ENCODE measurements at regions not wholly inside any gene's neighbourhood (a gene's known extent, or its start where the extent isn't known, plus 50 kb on each side); places are given as distances from the start of the nearest gene placed in this dataset.
"Not testable (repeated sequence)": the region's sequence is repeated elsewhere in the genome, so short reads cannot be mapped to it uniquely, and the experiment has no call there.

GRCh38 chr22:22755778-22756100 is 111.3 kb downstream of the GGTLC2 start:
- no peak for FAIRE-seq

GRCh38 chr22:22756109-22756508 is 111.7 kb downstream of the GGTLC2 start:
- FAIRE-seq (no peak), DNase-seq (ENCODE audit: insufficient read length) (no peak)
- no peak for TF ChIP-seq POLR2AphosphoS5 (IDR thresholded peaks at IDR 0.05; ENCODE audit: low read depth, low read length)
- TF ChIP-seq TAF1 (IDR thresholded peaks at IDR 0.05; ENCODE audit: borderline replicate concordance, low read depth, low read length) = no peak
- no peak for TF ChIP-seq POLR2A (IDR thresholded peaks at IDR 0.05; ENCODE audit: low read depth, low read length)

More at GRCh38 chr22:22755778-22756100, 111.3 kb downstream of the GGTLC2 start:
- TF ChIP-seq TAF1 (IDR thresholded peaks at IDR 0.05; ENCODE audit: borderline replicate concordance, low read depth, low read length) (no peak), POLR2A (IDR thresholded peaks at IDR 0.05; ENCODE audit: low read depth, low read length) (no peak), POLR2AphosphoS5 (IDR thresholded peaks at IDR 0.05; ENCODE audit: low read depth, low read length) (no peak)
- DNase-seq (ENCODE audit: insufficient read length) = no peak

DNA sequence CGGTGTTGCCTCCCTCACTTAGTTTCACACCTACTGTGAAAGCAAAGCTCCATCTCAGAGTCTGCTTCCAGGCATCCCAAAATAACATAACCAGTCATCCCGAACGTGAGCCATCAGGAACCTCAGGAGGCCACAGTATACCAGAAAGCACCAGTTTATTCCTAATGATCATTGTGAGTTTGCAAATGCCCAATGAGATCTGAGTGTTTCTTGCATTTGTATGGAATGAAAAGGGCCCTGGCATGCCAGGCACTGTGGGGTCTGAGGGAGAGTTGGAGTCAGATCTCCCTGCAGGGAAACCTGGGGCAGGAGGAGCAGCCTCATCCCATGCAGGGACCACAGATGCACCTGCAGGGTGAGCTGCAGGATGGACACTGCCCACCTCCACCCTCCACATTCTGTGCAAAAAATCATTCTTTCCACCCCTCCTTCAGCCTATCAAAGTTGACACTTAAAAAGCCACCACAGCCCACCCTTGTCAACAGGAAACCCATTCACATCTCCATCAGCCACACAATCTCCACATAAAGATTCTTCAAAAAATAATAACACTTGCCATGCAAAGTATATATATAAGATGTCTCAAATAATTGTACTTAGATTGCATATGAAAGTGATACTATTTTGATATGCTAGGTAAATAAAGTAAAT is 112.3 kb downstream of the GGTLC2 start:
- not testable (repeated sequence) for DNase-seq (ENCODE audit: insufficient read length); FAIRE-seq

DNA sequence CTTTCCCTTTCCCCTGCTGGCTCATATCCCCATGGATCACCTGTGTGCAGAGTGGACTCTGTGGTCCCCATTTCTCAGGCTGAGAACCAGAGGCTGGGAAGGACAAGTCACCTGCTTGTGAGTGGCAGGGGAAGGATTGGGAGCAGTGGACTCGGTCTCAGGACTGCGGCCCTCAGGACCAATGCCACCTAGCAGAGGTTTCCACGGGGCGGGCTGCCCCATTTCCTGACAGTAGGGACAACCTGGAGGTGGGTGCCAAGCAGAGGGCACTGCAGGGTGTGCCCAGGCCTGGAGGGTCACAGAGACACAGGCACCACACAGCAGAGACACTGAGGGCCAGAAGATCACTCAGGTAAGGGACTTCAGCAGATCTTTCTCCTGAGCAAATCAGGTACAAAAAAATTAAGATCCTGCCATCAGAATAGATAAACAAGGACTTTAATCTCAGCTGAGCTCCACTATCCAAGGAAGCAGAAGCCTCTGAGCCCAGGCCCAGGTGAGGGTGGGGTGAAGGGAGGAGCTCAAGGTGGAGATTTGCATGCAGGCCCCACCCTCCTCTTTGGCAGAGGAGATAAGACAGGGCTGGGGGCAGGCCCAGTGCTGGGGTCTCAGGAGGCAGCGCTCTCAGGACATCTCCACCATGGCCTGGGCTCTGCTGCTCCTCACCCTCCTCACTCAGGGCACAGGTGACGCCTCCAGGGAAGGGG is 113.8 kb downstream of the GGTLC2 start:
- FAIRE-seq; DNase-seq (ENCODE audit: insufficient read length): not testable (repeated sequence)

- no peak for DNase-seq (ENCODE audit: insufficient read length)
- FAIRE-seq = peak; percentile 60
- TF ChIP-seq POLR2A (IDR thresholded peaks at IDR 0.05; ENCODE audit: low read depth, low read length) = no peak
- TF ChIP-seq POLR2AphosphoS5 (IDR thresholded peaks at IDR 0.05; ENCODE audit: low read depth, low read length) = no peak
- TF ChIP-seq TAF1 (IDR thresholded peaks at IDR 0.05; ENCODE audit: borderline replicate concordance, low read depth, low read length) = no peak
Observed at GRCh38 chr22:22759371-22759770, 115.0 kb downstream of the GGTLC2 start.

DNA sequence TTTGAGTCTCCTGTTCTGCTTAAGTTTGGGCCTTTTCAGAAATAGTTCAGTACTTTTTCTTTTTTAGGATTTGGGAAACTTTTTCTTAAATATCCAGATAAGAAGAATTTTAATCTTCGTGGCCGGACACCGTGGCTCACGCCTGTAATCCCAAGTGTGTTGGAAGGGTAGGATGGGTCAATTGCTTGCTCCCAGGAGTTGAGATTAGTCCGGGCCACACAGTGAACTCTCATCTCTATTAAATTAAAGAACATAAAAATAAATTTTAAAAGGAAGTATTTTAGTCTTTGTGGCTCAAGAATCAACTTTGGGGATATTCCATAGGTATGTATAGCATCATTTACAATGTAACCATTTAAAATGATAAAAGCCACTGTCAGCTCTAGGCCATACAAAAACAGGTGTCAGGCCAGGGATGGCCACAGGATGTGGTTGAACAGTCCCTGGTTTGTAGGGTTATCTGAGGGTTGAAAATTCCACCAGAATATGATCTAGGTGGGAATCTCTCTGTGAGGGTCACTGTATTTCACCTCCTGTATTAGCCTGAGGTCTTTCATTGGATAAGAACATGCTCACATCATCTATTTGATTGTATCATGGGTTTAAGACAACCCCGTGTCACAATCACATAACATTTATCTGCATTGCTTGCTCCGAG is 115.6 kb downstream of the GGTLC2 start:
- TF ChIP-seq POLR2AphosphoS5 (IDR thresholded peaks at IDR 0.05; ENCODE audit: low read depth, low read length) (no peak), POLR2A (IDR thresholded peaks at IDR 0.05; ENCODE audit: low read depth, low read length) (no peak), TAF1 (IDR thresholded peaks at IDR 0.05; ENCODE audit: borderline replicate concordance, low read depth, low read length) (no peak)
- FAIRE-seq = no peak
- no peak for DNase-seq (ENCODE audit: insufficient read length)

GRCh38 chr22:22761606-22761962 is 117.2 kb downstream of the GGTLC2 start:
- no peak for FAIRE-seq

GRCh38 chr22:22761963-22762772 is 117.8 kb downstream of the GGTLC2 start:
- DNase-seq (ENCODE audit: insufficient read length) (no peak), FAIRE-seq (peak; percentile 62)

More at GRCh38 chr22:22761606-22761962, 117.2 kb downstream of the GGTLC2 start:
- DNase-seq (ENCODE audit: insufficient read length) = no peak
- TF ChIP-seq TAF1 (IDR thresholded peaks at IDR 0.05; ENCODE audit: borderline replicate concordance, low read depth, low read length) (no peak), POLR2A (IDR thresholded peaks at IDR 0.05; ENCODE audit: low read depth, low read length) (no peak), POLR2AphosphoS5 (IDR thresholded peaks at IDR 0.05; ENCODE audit: low read depth, low read length) (no peak)

DNA sequence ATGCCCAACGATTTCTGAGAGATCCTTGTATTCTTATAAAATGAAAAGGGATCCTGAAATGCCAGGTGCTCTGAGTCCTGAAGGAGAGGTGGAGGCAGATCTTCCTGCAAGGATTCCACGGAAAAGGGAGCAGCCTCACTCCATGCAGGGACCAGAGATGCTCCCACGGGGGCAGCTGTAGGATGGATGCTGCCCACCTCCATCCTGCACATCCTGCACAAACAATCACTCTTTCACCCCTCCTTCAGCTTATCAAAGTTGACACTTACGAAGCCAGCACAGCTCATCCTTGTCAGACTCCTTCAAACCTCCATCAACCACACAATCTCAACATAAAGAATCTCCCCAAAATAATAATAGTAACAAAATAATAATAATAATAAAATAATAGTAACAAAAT is 119.1 kb downstream of the GGTLC2 start:
- DNase-seq (ENCODE audit: insufficient read length) (no peak), FAIRE-seq (no peak)
- TF ChIP-seq POLR2A (IDR thresholded peaks at IDR 0.05; ENCODE audit: low read depth, low read length) (no peak), POLR2AphosphoS5 (IDR thresholded peaks at IDR 0.05; ENCODE audit: low read depth, low read length) (no peak), TAF1 (IDR thresholded peaks at IDR 0.05; ENCODE audit: borderline replicate concordance, low read depth, low read length) (no peak)

More at GRCh38 chr22:22761963-22762772, 117.8 kb downstream of the GGTLC2 start:
- no peak for TF ChIP-seq POLR2A (IDR thresholded peaks at IDR 0.05; ENCODE audit: low read depth, low read length)

DNA sequence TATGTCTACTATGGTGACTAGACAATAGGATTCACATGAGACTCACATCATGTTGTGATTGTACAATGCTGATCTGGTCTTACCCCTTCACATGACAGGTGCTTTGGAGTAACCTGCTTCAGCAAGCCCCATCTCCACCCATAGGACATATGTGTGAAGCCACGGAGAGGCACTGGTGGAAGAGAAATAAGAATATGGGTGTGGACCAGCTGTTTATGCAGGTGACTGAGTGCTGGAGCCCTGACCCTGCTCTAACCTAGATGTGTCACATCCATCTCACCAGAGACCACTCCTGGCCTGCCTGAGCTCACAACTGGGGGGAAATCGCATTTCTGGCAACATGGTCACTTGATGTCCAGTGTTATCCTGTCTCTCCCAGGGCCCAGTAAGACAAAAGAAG is 119.7 kb downstream of the GGTLC2 start:
- DNase-seq (ENCODE audit: insufficient read length) (no peak), FAIRE-seq (peak; percentile 76)
- TF ChIP-seq POLR2AphosphoS5 (IDR thresholded peaks at IDR 0.05; ENCODE audit: low read depth, low read length) (no peak), POLR2A (IDR thresholded peaks at IDR 0.05; ENCODE audit: low read depth, low read length) (no peak), TAF1 (IDR thresholded peaks at IDR 0.05; ENCODE audit: borderline replicate concordance, low read depth, low read length) (no peak)

GRCh38 chr22:22767876-22768602 is 119.6 kb upstream of the IGLL5 start:
- no peak for FAIRE-seq
- TF ChIP-seq POLR2A (IDR thresholded peaks at IDR 0.05; ENCODE audit: low read depth, low read length) = no peak
- no peak for TF ChIP-seq POLR2AphosphoS5 (IDR thresholded peaks at IDR 0.05; ENCODE audit: low read depth, low read length)
- no peak for TF ChIP-seq TAF1 (IDR thresholded peaks at IDR 0.05; ENCODE audit: borderline replicate concordance, low read depth, low read length)
- DNase-seq (ENCODE audit: insufficient read length) = no peak

Measured in GM12892 (cell line).